OCI-LY3 (cell line): ENCODE measurements at regions not wholly inside any gene's neighbourhood (a gene's known extent, or its start where the extent isn't known, plus 50 kb on each side); places are given as distances from the start of the nearest gene placed in this dataset.

Experiments
- EZH2phosphoT487 ChIP-seq: fragments of 200-600 bp; shearing (Covaris generic); IDR thresholded peaks from 2 replicates; pipeline ENCODE4 v1.6.1; 2018; ENCODE audit warnings: antibody characterized with exemption, mixed run types, low read depth
- TF ChIP-seq, protein P1 (sequence below): fragments of 200-600, 300-600 bp; sonication (generic); IDR thresholded peaks from 2 replicates; pipeline ENCODE4 v1.5.1; 2014; ENCODE audit warnings: antibody characterized with exemption, low read length, low read depth

DNA sequence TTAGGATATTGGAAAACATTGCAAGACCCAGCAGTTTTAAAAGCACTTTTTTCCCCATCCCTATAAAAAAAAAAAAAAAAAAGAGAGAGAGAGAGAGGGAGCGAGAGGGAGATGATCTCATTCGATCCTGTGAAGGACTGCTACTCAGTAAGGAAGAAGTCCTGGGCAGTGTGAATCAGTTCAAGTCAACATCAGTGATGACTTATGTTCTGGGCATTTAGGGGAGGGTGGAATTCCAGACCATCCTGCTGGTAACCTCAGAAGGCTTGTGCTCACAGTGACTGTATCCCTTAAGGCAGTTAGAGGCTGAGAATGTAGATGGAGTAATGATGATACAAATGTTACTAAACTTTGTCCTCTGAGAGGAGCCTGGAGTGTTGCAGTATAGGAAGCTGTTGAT lies 151.4 kb downstream of the TGFB2 start:
- TF ChIP-seq, protein P1, sequence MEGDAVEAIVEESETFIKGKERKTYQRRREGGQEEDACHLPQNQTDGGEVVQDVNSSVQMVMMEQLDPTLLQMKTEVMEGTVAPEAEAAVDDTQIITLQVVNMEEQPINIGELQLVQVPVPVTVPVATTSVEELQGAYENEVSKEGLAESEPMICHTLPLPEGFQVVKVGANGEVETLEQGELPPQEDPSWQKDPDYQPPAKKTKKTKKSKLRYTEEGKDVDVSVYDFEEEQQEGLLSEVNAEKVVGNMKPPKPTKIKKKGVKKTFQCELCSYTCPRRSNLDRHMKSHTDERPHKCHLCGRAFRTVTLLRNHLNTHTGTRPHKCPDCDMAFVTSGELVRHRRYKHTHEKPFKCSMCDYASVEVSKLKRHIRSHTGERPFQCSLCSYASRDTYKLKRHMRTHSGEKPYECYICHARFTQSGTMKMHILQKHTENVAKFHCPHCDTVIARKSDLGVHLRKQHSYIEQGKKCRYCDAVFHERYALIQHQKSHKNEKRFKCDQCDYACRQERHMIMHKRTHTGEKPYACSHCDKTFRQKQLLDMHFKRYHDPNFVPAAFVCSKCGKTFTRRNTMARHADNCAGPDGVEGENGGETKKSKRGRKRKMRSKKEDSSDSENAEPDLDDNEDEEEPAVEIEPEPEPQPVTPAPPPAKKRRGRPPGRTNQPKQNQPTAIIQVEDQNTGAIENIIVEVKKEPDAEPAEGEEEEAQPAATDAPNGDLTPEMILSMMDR, result no peak
- TF ChIP-seq EZH2phosphoT487, result no peak
